SH-SY5Y (cell line): ENCODE measurements at regions not wholly inside any gene's neighbourhood (a gene's known extent, or its start where the extent isn't known, plus 50 kb on each side); places are given as distances from the start of the nearest gene placed in this dataset.

Source experiments
- GATA2 ChIP-seq: IDR thresholded peaks from 2 replicates; pipeline ENCODE4 v1.6.1; 2011; ENCODE audit warnings: mild to moderate bottlenecking, low read depth, low read length
- GATA3 ChIP-seq: IDR thresholded peaks from 2 replicates; pipeline ENCODE4 v1.6.1; 2011; ENCODE audit warnings: low read depth, mild to moderate bottlenecking, low read length, moderate library complexity

DNA sequence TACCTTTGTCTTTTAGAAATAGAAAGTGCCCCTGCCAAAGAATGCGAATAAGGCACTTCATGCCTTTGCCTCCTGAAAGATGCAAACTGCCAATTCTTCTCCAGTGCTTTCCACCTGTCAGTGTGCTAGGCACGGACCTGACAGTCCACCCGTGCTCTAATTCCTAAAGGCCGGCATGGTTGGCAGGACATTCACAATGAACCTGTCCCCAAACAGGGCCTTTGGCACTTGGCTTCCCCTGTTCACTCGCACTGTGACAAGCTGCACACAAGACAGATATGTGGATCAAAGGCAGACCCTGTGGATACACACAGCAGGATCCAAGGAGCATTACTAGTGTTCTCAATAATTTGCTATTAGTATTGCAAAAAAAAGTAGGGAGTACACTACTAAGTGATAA is 505.7 kb upstream of the AGTR1 start:
- TF ChIP-seq GATA2 (no peak), GATA3 (no peak)
